Endodermal cell (in vitro differentiated cells): ENCODE measurements at regions not wholly inside any gene's neighbourhood (a gene's known extent, or its start where the extent isn't known, plus 50 kb on each side); places are given as distances from the start of the nearest gene placed in this dataset.

Experiments
- DNase-seq: peaks from one replicate; pipeline ENCODE4 v3.0.0-alpha.2; 2017
- H3K27ac ChIP-seq: 2 replicates; pipeline ENCODE4 v1.5.1; 2013; ENCODE audit warnings: mild to moderate bottlenecking, low read depth, low read length, moderate library complexity
- H3K27me3 ChIP-seq: 2 replicates; pipeline ENCODE4 v1.6.1; 2013; ENCODE audit warnings: mild to moderate bottlenecking, low read length, moderate library complexity; ENCODE audit not compliant: insufficient read depth, control insufficient read depth, poor library complexity, severe bottlenecking
- H3K36me3 ChIP-seq: 2 replicates; pipeline ENCODE4 v1.7.0; 2013; ENCODE audit warnings: mild to moderate bottlenecking, low read length, moderate library complexity; ENCODE audit not compliant: control insufficient read depth, insufficient read depth
- H3K4me1 ChIP-seq: one replicate; pipeline ENCODE4 v1.7.0; 2013; ENCODE audit warnings: low read length; ENCODE audit not compliant: control insufficient read depth, insufficient read depth
- H3K4me3 ChIP-seq: 2 replicates; pipeline ENCODE4 v1.5.1; 2013; ENCODE audit warnings: mild to moderate bottlenecking, low read length, moderate library complexity
- H3K9ac ChIP-seq: 2 replicates; pipeline ENCODE4 v1.6.1; 2013; ENCODE audit warnings: mild to moderate bottlenecking, low read length, moderate library complexity; ENCODE audit not compliant: poor library complexity, severe bottlenecking; ENCODE audit errors: extremely low read depth
- H3K9me3 ChIP-seq: 2 replicates; pipeline ENCODE4 v1.6.1; 2013; ENCODE audit warnings: mild to moderate bottlenecking, low read length, moderate library complexity; ENCODE audit not compliant: control insufficient read depth
- H3K27ac Mint-ChIP-seq: 2 replicates; pipeline ENCODE4 v1.8.0; 2020; ENCODE audit warnings: mixed read lengths
- H3K27me3 Mint-ChIP-seq: 2 replicates; pipeline ENCODE4 v1.8.0; 2021; ENCODE audit warnings: mild to moderate bottlenecking, mixed read lengths; ENCODE audit not compliant: insufficient read depth
- H3K36me3 Mint-ChIP-seq: 2 replicates; pipeline ENCODE4 v1.8.0; 2020; ENCODE audit warnings: low read depth, mixed read lengths
- H3K4me1 Mint-ChIP-seq: 2 replicates; pipeline ENCODE4 v1.8.0; 2020; ENCODE audit warnings: mixed read lengths
- H3K4me3 Mint-ChIP-seq: 2 replicates; pipeline ENCODE4 v1.8.0; 2020; ENCODE audit warnings: mild to moderate bottlenecking, moderate library complexity, mixed read lengths
- H3K9me3 Mint-ChIP-seq: 2 replicates; pipeline ENCODE4 v1.8.0; 2020; ENCODE audit warnings: mild to moderate bottlenecking, mixed read lengths
- CTCF ChIP-seq: fragments of 200-600 bp; sonication (generic); conservative IDR thresholded peaks from 2 replicates; pipeline ENCODE4 v1.5.0; 2021; ENCODE audit warnings: antibody characterized with exemption, mild to moderate bottlenecking
- WGBS, 2 experiments: methylation state at CpG; one replicate each; pipeline versions ENCODE4 v1.1.5 to v1.1.7; 2013; ENCODE audit warnings: missing lambda C conversion rate in 2 of 2, mixed read lengths in 1 of 2; ENCODE audit not compliant: insufficient coverage in 1 of 2, insufficient read length in 1 of 2; 5-methylcytosine and 5-hydroxymethylcytosine counted together

- H3K4me3 Mint-ChIP-seq: no peak overlapping the region
- Histone ChIP-seq H3K36me3 (no peaks in the 10 kb centered on the region), H3K27ac (no peak overlapping the region), H3K9ac (no peak overlapping the region), H3K27me3 (no peaks in the 10 kb centered on the region), H3K9me3 (no peaks in the 10 kb centered on the region), H3K4me3 (no peak overlapping the region), H3K4me1 (peaks cover 7% of the 10 kb centered on the region)
- peaks cover 3% of the 10 kb centered on the region for H3K27me3 Mint-ChIP-seq
- WGBS, 2 experiments: 93 to 95% methylated on average over 8 to 10 of the region's 10 CpGs
- no peak overlapping the region for H3K27ac Mint-ChIP-seq
- H3K4me1 Mint-ChIP-seq: peaks cover 40% of the 10 kb centered on the region
- no peak for TF ChIP-seq CTCF
- no peaks in the 10 kb centered on the region for H3K9me3 Mint-ChIP-seq
- no peak for DNase-seq
- H3K36me3 Mint-ChIP-seq: no peaks in the 10 kb centered on the region
Measured at GRCh38 chr2:16034975-16035746, 94.8 kb downstream of the MYCN start.

- peaks cover 7% of the 10 kb centered on the region for H3K4me1 ChIP-seq
- H3K27ac Mint-ChIP-seq: no peak overlapping the region
- no peaks in the 10 kb centered on the region for H3K27me3 Mint-ChIP-seq
- H3K27me3 ChIP-seq: no peaks in the 10 kb centered on the region
- H3K9ac ChIP-seq: no peak overlapping the region
- H3K9me3 Mint-ChIP-seq: no peaks in the 10 kb centered on the region
- no peaks in the 10 kb centered on the region for H3K36me3 Mint-ChIP-seq
- H3K4me3 Mint-ChIP-seq: no peak overlapping the region
- H3K36me3 ChIP-seq: no peaks in the 10 kb centered on the region
- H3K4me3 ChIP-seq: no peak overlapping the region
- no peaks in the 10 kb centered on the region for H3K9me3 ChIP-seq
- no peak overlapping the region for H3K27ac ChIP-seq
- peak; percentile 78 for TF ChIP-seq CTCF
- peaks cover 40% of the 10 kb centered on the region for H3K4me1 Mint-ChIP-seq
- DNase-seq: peak; percentile 91
- 43 to 55% methylated on average over 4 to 5 of the region's 5 CpGs for WGBS, 2 experiments
Measured at GRCh38 chr2:16034151-16034974, 94.0 kb downstream of the MYCN start.

- H3K27me3 Mint-ChIP-seq: no peaks in the 10 kb centered on the region
- no peak overlapping the region for H3K4me3 Mint-ChIP-seq
- H3K27me3 ChIP-seq: no peaks in the 10 kb centered on the region
- no peaks in the 10 kb centered on the region for H3K9me3 ChIP-seq
- no peaks in the 10 kb centered on the region for H3K36me3 ChIP-seq
- H3K27ac ChIP-seq: no peak overlapping the region
- no peak overlapping the region for H3K27ac Mint-ChIP-seq
- peaks cover 31% of the 10 kb centered on the region for H3K4me1 Mint-ChIP-seq
- H3K4me3 ChIP-seq: no peak overlapping the region
- no peaks in the 10 kb centered on the region for H3K9me3 Mint-ChIP-seq
- no peak for DNase-seq
- WGBS, 2 experiments: 97 to 100% methylated on average over 4 of the region's 4 CpGs
- H3K36me3 Mint-ChIP-seq: no peaks in the 10 kb centered on the region
- H3K9ac ChIP-seq: no peak overlapping the region
- H3K4me1 ChIP-seq: peaks cover 3% of the 10 kb centered on the region
- no peak for TF ChIP-seq CTCF
Measured at GRCh38 chr2:16033032-16033293, 92.6 kb downstream of the MYCN start.
